Activated CD8-positive, alpha-beta T cell treated with anti-CD3 and anti-CD28 coated beads for 36 hours (primary cell): ENCODE measurements at regions not wholly inside any gene's neighbourhood (a gene's known extent, or its start where the extent isn't known, plus 50 kb on each side); places are given as distances from the start of the nearest gene placed in this dataset.
"Not testable (repeated sequence)": the region's sequence is repeated elsewhere in the genome, so short reads cannot be mapped to it uniquely, and the experiment has no call there.

Source experiments
- ATAC-seq: fragments of 200-7000 bp; cut with Tn5 transposase; one replicate; pipeline ENCODE4 v1.10.0; 2021; ENCODE audit warnings: mild to moderate bottlenecking, moderate library complexity
- CTCF ChIA-PET: fragments of 350-600 bp; sonication (Branson Sonifier 250); formaldehyde crosslinking; loops from one replicate; lab custom pipeline; 2021; ENCODE audit warnings: antibody characterized with exemption; lab: Charles Lee
- POLR2A ChIA-PET: fragments of 350-600 bp; sonication (Branson Sonifier 250); formaldehyde crosslinking; loops from one replicate; lab custom pipeline; 2021; ENCODE audit warnings: antibody characterized with exemption; lab: Charles Lee
- DNase-seq: peaks from one replicate; pipeline ENCODE4 v3.0.0-alpha.2; 2020
- H3K27ac Mint-ChIP-seq: one replicate; pipeline ENCODE4 v1.8.0; 2021; ENCODE audit warnings: mild to moderate bottlenecking, mixed read lengths
- H3K27me3 Mint-ChIP-seq: one replicate; pipeline ENCODE4 v1.8.0; 2021; ENCODE audit warnings: mixed read lengths
- H3K36me3 Mint-ChIP-seq: one replicate; pipeline ENCODE4 v1.8.0; 2021; ENCODE audit warnings: low read depth, mixed read lengths
- H3K4me1 Mint-ChIP-seq: one replicate; pipeline ENCODE4 v1.8.0; 2021; ENCODE audit warnings: low read depth, mixed read lengths
- H3K4me3 Mint-ChIP-seq: one replicate; pipeline ENCODE4 v1.8.0; 2021; ENCODE audit warnings: mild to moderate bottlenecking, moderate library complexity, mixed read lengths
- H3K9me3 Mint-ChIP-seq: one replicate; pipeline ENCODE4 v1.8.0; 2021; ENCODE audit warnings: mixed read lengths
- intact Hi-C: fragments of 100-400 bp; cut with micrococcal nuclease; formaldehyde crosslinking; loops from one replicate; pipeline ENCODE4 v1.10.0; 2022
- TF ChIP-seq, protein P1 (sequence below): fragments of 200-600 bp; IDR thresholded peaks from one replicate; pipeline ENCODE4 v1.8.0; 2022; ENCODE audit warnings: antibody characterized with exemption, mild to moderate bottlenecking

GRCh38 chr7:13748998-13749397, 240.5 kb downstream of the ETV1 start:
- TF ChIP-seq, protein P1, sequence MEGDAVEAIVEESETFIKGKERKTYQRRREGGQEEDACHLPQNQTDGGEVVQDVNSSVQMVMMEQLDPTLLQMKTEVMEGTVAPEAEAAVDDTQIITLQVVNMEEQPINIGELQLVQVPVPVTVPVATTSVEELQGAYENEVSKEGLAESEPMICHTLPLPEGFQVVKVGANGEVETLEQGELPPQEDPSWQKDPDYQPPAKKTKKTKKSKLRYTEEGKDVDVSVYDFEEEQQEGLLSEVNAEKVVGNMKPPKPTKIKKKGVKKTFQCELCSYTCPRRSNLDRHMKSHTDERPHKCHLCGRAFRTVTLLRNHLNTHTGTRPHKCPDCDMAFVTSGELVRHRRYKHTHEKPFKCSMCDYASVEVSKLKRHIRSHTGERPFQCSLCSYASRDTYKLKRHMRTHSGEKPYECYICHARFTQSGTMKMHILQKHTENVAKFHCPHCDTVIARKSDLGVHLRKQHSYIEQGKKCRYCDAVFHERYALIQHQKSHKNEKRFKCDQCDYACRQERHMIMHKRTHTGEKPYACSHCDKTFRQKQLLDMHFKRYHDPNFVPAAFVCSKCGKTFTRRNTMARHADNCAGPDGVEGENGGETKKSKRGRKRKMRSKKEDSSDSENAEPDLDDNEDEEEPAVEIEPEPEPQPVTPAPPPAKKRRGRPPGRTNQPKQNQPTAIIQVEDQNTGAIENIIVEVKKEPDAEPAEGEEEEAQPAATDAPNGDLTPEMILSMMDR, result no peak
- intact Hi-C loops, result no loop called here
- no peak for DNase-seq
- H3K36me3 Mint-ChIP-seq, result no peaks in the 10 kb centered on the region
- H3K4me3 Mint-ChIP-seq, result no peak overlapping the region
- H3K27me3 Mint-ChIP-seq, result no peaks in the 10 kb centered on the region
- POLR2A ChIA-PET, result no interaction called here
- H3K9me3 Mint-ChIP-seq, result no peaks in the 10 kb centered on the region
- no peaks in the 10 kb centered on the region for H3K4me1 Mint-ChIP-seq
- ATAC-seq, result no peak
- H3K27ac Mint-ChIP-seq, result no peak overlapping the region
- CTCF ChIA-PET, result no interaction called here

- POLR2A ChIA-PET, result no interaction called here
- ATAC-seq, result no peak
Measured at GRCh38 chr7:13749636-13750035, 239.8 kb downstream of the ETV1 start.

GRCh38 chr7:13751766-13752165, 237.7 kb downstream of the ETV1 start:
- no peak for ATAC-seq
- Mint-ChIP-seq H3K27ac (no peak overlapping the region), H3K36me3 (no peaks in the 10 kb centered on the region), H3K4me1 (no peaks in the 10 kb centered on the region), H3K9me3 (no peaks in the 10 kb centered on the region), H3K4me3 (no peak overlapping the region), H3K27me3 (no peaks in the 10 kb centered on the region)
- ChIA-PET CTCF (no interaction called here), POLR2A (no interaction called here)
- TF ChIP-seq, protein P1, result no peak
- DNase-seq, result no peak
- intact Hi-C loops, result no loop called here

More at GRCh38 chr7:13749636-13750035, 239.8 kb downstream of the ETV1 start:
- Mint-ChIP-seq H3K9me3 (no peaks in the 10 kb centered on the region), H3K4me3 (no peak overlapping the region), H3K27me3 (no peaks in the 10 kb centered on the region), H3K4me1 (no peaks in the 10 kb centered on the region), H3K36me3 (no peaks in the 10 kb centered on the region), H3K27ac (no peak overlapping the region)
- DNase-seq, result no peak
- CTCF ChIA-PET, result interaction anchor here (0.6 kb wide), 1 partner anchor 947 kb away, joined by 3 read pairs; no protein-coding TSS in a partner anchor
- TF ChIP-seq, protein P1, result no peak
- intact Hi-C loops, result no loop called here

DNA sequence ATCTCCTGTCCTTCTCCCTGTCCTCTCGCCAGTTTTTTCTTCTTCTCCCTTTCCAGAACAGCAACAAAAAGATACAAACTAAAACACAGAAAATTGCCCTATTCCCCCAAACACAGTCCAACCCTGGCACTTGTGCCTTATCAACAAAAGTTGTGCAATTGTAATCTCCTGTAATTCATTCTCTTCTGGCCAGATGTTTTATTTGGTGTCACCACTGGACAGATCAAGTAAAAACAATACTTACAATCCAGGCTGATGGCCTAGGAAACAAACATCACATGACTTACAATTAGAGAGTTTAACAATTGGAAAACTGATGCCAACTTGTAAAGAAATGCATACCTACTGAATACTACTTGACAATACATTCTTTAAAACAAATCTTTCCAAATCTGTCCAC, 231.6 kb downstream of the ETV1 start:
- Mint-ChIP-seq H3K4me1 (no peaks in the 10 kb centered on the region), H3K27ac (no peak overlapping the region), H3K36me3 (no peaks in the 10 kb centered on the region), H3K4me3 (no peak overlapping the region), H3K27me3 (no peaks in the 10 kb centered on the region), H3K9me3 (no peaks in the 10 kb centered on the region)
- TF ChIP-seq, protein P1, result no peak
- intact Hi-C loops, result no loop called here
- ATAC-seq (no peak), DNase-seq (no peak)
- ChIA-PET POLR2A (no interaction called here), CTCF (no interaction called here)

GRCh38 chr7:13765853-13766252, 223.6 kb downstream of the ETV1 start:
- H3K4me1 Mint-ChIP-seq, H3K4me3 Mint-ChIP-seq, DNase-seq, ATAC-seq, H3K9me3 Mint-ChIP-seq, H3K27ac Mint-ChIP-seq, POLR2A ChIA-PET, intact Hi-C loops, H3K36me3 Mint-ChIP-seq, H3K27me3 Mint-ChIP-seq, CTCF ChIA-PET: not testable (repeated sequence)

GRCh38 chr7:13770305-13770704, 219.2 kb downstream of the ETV1 start:
- H3K27me3 Mint-ChIP-seq, result no peaks in the 10 kb centered on the region
- no peak for DNase-seq
- intact Hi-C loops, result no loop called here
- H3K9me3 Mint-ChIP-seq, result no peaks in the 10 kb centered on the region
- CTCF ChIA-PET, result no interaction called here
- no peak for ATAC-seq
- H3K4me1 Mint-ChIP-seq, result no peaks in the 10 kb centered on the region
- no peak overlapping the region for H3K4me3 Mint-ChIP-seq
- H3K36me3 Mint-ChIP-seq, result no peaks in the 10 kb centered on the region
- POLR2A ChIA-PET, result no interaction called here
- TF ChIP-seq, protein P1, result no peak
- no peak overlapping the region for H3K27ac Mint-ChIP-seq
